GM19467 (cell line): ENCODE measurements at regions not wholly inside any gene's neighbourhood (a gene's known extent, or its start where the extent isn't known, plus 50 kb on each side); places are given as distances from the start of the nearest gene placed in this dataset.

Experiments used
- ATAC-seq: cut with Tn5 transposase; IDR thresholded peaks from one replicate; pipeline ENCODE4 v1.9.1; 2021; ENCODE audit warnings: mild to moderate bottlenecking, moderate library complexity; ENCODE audit not compliant: unreplicated experiment

DNA sequence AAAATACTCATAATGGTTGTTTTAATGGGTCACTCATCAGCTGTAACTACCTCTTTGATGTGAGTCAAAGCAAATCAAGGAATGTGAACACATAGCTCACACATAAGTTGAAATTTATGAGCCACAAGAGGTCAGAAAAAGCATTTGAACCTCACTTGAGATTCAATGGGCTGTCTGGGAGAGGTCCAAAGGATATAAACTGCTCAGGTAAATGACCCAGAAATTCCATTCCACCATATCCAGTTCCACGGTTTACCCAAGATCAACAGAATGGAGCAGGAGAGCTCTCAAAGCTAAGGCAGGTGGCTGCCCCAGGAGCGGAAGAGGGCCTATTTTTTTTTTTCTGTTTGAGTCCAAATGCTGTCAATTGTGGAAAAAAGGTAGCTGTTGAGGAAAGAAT, 464.1 kb downstream of the TNS1 start:
- ATAC-seq: no peak

DNA sequence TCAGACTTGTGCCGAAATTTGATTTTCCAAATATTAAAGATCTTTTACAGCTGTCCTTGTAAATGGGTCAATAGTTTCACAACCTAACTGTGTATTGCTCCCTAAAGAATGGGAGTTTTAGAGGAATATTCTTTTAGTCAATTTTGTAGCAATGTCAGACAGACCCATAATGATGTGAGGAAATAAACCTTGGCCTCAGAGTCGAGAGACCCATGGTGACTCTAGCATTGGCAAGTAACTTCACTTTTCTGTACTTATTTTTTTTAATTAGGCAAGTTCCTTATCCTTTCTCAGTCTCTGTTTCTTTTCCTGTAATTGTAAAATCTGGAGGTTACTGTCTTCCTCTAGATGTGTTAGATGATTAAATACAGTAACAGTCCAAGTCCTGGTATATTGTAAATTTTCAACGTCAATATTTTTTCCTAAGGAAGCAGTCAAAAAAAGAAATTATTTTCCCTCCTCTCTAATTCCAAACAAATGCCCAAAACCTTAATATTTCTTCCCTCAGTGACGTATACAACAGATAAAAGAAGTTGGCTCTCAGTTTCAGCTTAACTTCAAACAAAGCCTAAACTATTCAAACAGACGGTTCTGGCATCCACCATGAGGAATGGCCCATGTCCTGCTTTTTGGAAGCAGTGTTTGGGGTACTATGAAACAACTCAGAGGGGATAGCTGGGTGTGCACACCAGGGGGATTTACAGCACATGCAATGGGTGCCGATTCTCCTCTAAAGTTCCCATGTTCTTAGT, 466.7 kb downstream of the TNS1 start:
- no peak for ATAC-seq

DNA sequence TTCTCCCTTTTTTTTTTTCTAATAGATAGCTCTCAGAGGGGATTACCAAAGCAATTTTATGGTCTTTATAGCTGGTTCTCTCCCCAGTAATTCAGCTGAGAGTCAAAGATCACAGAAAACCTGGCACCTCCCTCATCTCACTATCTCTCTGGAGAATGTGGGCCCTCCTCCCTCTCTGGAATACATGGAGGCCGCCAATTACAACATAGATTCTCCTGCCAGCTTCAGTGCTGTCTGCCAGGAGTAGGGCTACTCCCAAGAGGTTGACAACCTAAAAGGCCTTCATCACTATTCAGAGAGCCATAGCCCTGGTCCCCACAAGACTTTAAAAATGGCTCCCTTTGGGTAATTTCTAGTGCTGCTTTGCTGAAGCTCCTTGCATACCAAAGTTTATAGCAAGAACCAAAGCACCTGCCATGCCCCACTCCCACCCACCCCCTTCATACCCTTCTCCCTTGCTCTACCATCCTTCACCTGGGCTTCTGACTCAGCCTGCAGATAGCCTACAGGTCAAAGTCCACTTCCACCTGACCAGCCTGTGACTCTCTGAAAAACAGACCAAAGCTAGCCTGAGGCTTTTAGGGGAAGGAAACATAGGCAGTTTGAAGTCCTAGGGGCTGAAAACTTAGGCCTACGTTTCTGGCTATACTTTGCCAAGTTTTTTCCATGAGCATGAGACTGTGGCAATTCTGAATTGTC, 472.3 kb downstream of the TNS1 start:
- ATAC-seq: no peak

DNA sequence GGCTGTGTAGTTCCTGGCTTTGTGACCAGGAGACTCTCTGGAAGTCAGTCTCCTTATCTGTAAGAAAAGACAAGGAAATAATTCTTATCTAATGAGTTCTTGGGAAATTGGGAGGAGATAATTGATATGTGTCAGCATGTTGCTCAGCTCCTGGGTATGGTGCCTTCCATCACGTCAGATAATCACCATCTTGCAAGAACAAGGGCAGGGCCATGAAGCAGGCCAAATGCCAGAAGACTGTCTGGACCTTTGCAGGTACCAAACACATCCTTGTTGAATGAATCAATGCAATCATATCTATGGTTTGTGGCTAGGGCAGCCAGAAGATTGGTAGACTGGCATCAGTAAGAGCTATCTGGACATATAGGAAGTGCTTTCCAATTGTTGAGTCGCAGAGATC, 473.5 kb downstream of the TNS1 start:
- no peak for ATAC-seq

DNA sequence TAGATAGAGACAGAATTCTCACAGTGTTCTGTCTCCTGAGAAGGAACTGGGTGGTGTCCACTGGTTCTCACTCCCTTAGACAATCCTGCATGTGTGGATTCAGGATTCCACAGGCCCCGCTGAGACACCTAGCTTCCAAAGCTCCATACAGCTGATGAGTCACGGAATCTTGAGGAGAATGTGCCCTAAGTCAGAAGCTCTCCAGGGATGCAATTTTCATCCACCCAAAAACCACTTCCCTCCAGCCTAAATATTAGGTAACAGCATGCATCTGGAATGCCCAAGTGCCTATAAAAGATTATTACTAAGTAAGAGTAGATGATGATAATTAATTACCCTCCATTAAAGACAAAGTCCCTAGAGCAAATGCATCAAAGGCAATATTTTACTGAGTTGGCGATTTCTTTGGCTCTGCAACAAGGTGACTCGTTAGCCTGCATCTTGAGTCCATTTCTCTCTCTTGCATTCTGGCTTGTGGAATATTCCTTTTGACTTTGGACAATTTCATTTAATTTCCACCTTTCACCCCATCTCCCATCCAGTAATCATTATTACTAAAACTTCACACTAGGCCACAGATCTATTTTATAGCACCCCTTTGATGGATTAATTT, 475.1 kb downstream of the TNS1 start:
- ATAC-seq: no peak

DNA sequence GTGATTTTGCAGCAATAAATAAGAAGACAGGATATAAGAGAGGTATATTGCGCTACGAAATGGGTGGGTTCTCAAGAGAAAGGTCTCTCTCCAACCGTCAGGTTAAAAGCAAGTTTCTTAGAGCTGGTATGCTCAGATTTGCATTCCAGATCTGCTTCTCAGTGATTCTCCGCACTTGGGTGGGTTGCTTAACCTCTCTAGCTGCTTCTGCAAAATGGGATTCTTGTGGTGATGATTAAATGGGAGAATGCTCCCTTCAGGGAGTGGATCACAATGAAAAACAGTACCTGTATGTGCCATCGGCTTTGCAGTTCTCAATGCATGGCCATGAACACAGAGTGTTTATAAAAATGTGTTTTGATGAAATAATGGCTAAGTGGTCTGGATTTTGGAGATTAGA, 477.7 kb downstream of the TNS1 start:
- no peak for ATAC-seq

DNA sequence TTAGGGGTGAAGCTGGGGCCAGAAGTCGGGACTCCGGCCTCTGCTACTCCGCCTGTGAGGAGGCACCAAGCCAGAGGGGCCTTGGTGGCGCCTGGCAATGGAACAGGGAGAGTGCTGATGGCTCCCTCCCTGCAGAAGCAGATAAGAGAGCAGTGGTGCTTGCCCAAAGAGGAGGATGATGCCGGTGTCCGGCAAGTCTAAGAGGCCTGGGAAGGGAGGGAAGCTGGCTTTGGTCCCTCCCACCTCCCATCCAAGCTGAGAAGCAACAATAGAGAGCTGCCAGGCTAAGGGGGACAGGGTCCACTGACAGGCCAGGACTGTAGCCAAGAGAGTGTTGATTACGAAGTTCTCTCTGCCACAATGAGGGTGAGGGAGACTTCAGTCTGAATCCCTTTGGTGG, 479.5 kb downstream of the TNS1 start:
- no peak for ATAC-seq

DNA sequence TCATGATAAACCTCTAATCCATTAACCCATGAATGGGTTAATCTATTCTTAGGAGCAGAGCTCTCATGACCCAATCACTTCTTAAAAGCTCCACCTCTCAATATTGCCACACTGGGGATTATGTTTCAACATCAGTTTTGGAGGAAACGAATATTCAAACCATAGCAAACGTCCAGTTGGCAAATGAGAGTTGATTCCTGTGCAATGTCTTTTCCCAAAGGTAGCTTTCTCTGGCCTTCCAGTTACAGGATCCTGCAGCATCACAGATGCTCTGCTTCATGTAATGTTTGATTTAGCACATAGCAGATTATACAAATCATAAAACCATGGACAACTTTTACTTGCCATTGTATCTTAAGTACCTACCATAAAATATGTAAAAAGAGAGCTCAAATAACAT, 481.0 kb downstream of the TNS1 start:
- no peak for ATAC-seq

DNA sequence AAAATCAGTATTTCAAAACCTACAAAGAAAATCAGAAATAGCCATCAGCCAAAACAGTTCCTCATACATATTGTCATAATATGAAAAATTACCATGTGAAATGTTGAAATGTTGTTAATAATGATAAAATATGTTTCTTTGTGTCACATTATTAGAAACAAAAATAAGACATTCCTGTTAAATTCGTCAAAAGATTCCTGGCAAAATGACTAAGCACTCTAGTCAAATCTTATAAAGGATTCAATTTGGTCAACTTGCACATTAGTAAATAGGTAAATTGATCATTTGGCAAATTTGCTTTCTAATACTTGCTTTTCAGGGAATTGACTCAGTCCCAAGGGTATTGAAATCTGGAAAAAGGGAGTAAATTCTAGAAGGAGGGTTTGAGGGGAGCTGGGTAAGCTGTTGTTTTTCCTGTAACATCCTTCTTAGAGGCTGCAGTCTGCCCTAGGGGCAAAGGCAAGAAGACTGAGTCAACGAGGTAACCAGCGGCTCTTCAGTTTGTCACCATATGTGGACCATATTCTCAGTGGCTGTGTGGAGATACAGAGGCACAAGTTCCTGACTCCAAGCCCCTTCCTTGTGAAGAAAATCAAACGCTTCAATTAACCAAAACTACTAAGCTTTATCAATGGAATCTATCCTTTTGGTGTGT, 482.3 kb downstream of the TNS1 start:
- no peak for ATAC-seq

DNA sequence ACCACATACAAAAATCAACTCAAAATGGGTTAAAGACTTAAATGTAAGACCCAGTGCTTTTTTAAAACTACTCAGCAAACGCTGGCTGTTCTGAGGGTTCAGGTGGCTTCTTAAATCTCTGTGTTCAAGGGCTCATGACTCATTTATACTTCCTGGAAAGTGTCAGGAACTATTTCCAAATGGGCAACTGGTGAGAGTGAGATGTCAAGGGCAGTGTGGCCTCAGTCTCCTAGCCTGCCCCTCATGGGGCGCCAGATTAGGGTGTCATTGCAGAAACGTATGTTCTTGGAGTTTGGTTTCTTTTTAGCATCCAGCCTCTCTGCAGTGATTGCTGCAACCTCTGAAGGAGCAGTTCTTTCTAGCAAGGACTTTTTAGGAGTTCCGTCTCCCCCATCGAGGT, 485.4 kb downstream of the TNS1 start:
- no peak for ATAC-seq

DNA sequence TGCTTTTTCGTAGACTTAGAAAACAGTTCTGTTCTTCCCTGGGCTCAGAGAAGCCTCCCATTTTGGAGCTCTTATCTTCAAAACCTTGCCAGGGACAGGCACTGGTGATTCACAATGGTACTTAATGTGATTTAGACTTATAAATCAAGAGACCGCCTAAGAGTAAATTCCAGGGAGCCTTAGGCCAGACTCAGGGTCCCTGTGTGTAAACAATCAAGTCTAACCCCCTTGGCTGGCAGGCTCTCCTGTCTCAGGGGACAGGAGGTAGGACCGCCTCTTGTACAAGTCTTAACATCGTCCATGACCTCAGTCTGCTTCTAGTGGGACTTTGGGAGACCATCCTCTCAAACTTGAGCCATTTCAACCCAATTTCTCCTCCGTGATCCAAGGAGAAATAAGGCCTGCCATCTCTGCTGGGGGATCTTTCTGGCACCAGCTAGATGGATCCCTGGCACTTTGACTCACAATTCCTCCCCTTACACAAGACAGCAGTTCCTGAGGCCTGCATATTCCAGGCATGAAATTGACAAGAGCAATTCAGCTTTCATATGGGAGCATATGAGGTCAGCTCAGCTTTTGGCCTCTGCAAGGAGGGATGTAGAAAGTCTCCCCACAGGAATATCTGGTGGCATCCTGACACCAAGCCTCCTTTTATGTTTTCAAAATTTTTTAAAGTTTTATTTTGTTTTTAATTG, 487.0 kb downstream of the TNS1 start:
- ATAC-seq: no peak

DNA sequence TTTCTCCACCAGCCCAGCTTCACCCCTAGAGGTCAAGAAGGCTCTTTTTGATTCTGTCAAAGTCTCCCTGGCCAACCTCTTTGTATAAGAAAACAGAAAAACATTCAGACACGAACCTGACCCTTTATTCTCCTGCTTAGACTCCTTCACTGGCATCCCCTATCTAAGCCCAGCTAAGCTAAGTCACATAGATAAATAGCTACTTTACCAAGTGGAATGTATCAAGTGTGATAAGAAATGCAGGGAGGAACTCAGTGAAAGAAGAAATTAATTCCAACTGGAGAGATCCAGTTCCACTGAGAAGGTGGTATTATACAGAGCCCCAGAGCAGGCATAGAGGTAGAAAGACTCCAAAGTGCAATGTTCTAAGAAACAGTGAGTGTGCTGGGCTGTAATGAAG, 489.5 kb downstream of the TNS1 start:
- no peak for ATAC-seq

DNA sequence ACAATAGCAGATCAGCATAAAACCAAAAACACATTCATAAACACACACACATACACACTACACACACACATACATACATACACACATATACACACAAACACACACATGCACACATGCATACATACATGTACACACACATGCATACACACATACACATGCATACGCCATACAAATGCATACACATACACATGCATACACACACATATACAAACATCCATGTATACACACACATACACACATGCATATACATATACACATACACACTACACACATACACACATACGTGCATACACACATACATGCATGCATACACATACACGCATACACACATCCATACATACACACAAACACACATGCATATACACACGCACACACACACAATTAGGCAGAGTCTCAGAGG, 490.1 kb downstream of the TNS1 start:
- no peak for ATAC-seq

DNA sequence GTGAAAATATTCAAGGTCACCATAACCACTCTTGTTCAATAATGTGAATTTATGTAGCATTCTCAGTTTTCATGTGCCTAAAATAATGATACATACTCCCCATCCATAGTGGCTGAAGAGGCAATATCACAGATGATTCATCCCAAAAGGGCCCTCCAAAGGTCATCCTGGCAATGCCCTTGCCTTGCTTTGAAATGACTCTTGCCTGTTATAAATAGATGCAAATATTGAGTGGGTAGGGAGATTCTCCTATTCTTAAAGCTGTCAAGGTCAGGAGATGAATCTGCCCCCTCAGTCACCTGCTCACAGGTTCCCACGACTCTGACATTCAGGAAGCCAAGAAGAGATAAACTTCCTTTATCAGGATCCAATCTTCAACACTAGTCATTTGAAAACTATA, 490.5 kb downstream of the TNS1 start:
- ATAC-seq: no peak

DNA sequence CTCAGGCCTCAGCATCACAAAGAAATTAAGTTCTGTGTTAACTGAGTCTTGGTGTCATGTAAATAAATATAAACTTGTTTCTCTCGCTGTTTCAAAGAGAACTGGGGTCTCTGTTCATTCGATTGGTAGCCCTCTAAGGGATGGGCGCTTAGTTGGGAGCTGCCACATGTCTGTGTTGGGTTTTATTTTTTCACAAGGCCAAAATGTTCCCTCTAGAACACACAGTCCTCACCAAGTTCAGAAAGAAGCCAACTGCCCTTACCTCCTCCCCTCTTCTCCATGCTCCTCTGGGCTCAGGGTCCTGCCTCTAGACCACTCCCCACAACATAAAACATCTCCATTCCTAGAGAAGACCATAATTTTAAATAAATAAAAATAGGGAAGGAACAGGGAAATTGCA, 490.9 kb downstream of the TNS1 start:
- ATAC-seq: no peak

DNA sequence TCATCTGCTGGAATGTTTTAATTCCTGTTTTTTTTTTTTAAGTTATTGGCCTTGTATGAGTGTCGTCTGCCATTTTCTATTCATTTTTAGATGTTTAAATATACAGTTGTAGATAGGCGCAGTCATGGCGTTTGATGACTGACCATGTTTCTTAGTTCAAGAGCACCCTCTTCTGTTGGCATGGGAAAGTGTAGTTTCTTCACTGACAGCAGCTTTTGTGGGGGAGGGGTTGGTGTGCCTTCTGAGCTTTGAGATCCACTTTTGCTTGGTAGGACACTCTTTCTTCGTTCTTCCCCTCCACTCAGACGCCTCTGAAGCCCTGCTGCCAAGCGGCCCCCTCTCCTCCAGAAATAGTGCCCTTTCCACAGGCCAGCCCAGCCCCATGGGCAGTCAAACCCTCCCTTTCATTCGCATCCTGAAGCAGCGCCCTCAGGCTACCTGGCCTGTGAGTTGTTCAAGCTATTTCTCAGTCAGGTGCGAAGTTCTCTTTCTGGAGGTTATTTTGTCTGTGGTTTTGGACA, 492.0 kb downstream of the TNS1 start:
- no peak for ATAC-seq

DNA sequence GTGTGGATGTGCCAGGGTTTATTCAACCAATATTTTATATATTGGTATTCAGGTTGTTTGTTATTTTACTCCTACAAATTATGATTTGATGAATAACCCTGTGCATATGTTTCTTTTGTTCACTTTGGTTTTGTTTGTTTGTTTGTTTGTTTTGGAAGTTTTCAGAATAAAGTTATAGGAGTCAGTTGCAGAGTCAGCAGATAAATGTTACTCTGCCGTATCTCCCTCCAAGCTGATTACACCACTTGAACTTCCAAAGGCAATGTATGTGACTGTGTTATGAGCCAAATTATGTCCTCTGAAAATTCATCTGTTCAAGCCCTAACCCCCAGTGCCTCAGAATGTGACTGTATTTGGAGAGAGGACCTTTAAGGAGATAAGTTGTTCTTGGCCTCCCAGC, 497.5 kb downstream of the TNS1 start:
- no peak for ATAC-seq

DNA sequence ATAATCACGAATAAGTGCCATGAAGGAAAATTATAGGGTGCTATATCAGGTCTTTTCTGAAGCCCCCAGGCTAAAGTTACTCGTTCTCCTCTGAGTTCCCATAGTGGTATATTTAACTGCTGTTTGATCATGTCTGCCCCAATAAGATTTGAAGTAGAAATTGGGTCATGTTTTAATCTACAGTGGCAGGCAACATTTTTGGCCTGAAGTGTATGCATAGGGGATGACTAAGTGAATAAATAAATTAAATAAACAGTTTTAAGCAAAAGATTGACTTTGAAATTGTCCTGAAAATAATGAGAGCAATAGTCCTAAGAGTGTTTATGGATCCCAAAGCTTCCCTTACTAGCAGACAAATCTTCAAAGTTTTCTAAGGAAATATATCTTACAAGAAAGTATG, 500.9 kb downstream of the TNS1 start:
- no peak for ATAC-seq

DNA sequence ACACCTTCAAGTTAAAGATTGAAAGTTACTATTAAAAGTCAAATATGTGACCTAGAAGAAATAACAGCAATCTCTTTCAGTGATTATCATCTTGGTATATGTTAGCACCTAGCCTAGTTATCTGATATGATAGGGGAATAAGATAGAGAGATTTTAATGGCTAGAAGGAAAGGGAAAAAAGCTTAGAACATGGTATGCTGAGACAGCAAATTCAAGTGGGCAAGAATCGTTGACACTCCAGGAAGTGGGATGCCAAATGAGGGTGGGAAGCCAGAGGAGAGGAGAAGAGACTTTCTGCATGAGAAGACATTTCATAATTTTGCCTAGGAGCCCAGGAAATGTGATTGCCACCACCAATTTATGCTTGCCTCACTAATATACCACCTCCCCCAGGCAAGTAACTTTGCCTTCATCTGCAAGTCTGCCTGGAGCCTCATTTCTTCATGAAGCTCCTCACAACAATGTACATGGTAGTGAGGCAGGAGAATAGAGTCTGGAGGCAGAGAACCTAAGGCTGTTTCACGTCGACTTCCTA, 504.9 kb downstream of the TNS1 start:
- ATAC-seq: no peak

DNA sequence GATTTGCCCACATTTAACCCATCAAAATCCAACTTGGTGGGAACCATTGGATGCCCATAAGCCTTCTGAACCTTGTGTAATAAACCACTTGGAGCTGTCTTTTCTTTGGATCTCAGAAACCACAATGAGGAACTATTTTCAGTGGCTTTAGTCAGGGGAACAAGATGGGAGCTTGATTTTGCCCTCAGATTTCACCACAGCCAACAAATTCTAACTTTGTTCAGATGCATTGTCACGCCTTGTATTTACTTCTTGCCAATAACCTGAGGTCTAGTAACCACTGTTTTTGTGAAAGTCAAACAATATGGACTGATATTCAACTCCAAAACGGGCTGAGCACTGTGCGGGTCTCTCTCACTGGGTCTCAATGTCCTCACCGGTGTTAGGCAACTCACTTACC, 508.2 kb downstream of the TNS1 start:
- no peak for ATAC-seq

DNA sequence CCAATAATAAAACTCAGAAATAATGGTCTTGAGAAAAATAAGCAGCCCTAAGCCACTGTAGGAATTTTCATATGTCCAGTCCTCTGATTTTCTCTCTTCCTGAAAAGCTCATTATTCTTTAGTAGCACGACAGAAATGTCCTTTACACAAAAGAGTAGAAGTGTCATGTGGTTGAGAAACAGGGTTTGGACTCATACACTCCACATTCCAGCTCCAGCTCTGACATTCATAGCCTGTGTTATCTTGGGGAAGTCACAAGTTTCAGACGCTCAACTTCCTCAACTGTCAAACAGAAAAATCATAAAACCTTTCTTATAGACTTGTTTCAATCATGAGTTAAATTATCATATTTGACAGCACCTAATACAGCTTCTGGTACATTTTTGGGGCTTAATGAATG, 511.5 kb downstream of the TNS1 start:
- ATAC-seq: no peak
